ENCODE measurements at regions not wholly inside any gene's neighbourhood (a gene's known extent, or its start where the extent isn't known, plus 50 kb on each side); places are given as distances from the start of the nearest gene placed in this dataset.

- no peak for DNase-seq (ENCODE audit: low spot score in 2 of 2)
- H3K4me3 ChIP-seq: no peak overlapping the region
- H3K27me3 ChIP-seq: no peaks in the 10 kb centered on the region
- H3K9me3 ChIP-seq: no peaks in the 10 kb centered on the region
- no peaks in the 10 kb centered on the region for H3K4me1 ChIP-seq
- WGBS: 61% methylated on average over 1 of the region's 1 CpG
- no peak overlapping the region for H3K27ac ChIP-seq
- H3K36me3 ChIP-seq: no peaks in the 10 kb centered on the region
- TF ChIP-seq POLR2AphosphoS5 (IDR thresholded peaks at IDR 0.05) (no peak), CTCF (IDR thresholded peaks at IDR 0.05) (no peak), EP300 (IDR thresholded peaks at IDR 0.05) (no peak), POLR2A (IDR thresholded peaks at IDR 0.05) (no peak)
These were observed 232.1 kb upstream of the GOLIM4 start for GRCh38 chr3:168327856-168328255.

- Histone ChIP-seq H3K9me3 (no peaks in the 10 kb centered on the region), H3K27me3 (no peaks in the 10 kb centered on the region), H3K4me3 (no peak overlapping the region), H3K4me1 (no peaks in the 10 kb centered on the region), H3K27ac (no peak overlapping the region), H3K36me3 (no peaks in the 10 kb centered on the region)
- TF ChIP-seq POLR2AphosphoS5 (IDR thresholded peaks at IDR 0.05) (no peak), POLR2A (IDR thresholded peaks at IDR 0.05) (no peak), CTCF (IDR thresholded peaks at IDR 0.05) (no peak), EP300 (IDR thresholded peaks at IDR 0.05) (no peak)
- no peak for DNase-seq (ENCODE audit: low spot score in 2 of 2)
These were observed 230.0 kb upstream of the GOLIM4 start for GRCh38 chr3:168325684-168326083.

GRCh38 chr3:168322941-168323340, 227.2 kb upstream of the GOLIM4 start:
- no peaks in the 10 kb centered on the region for H3K4me1 ChIP-seq
- 42% methylated on average over 4 of the region's 4 CpGs for WGBS
- H3K27me3 ChIP-seq: no peaks in the 10 kb centered on the region
- no peak overlapping the region for H3K27ac ChIP-seq
- no peaks in the 10 kb centered on the region for H3K36me3 ChIP-seq
- no peaks in the 10 kb centered on the region for H3K9me3 ChIP-seq
- no peak for TF ChIP-seq CTCF (IDR thresholded peaks at IDR 0.05)
- TF ChIP-seq POLR2A (IDR thresholded peaks at IDR 0.05): no peak
- no peak for TF ChIP-seq POLR2AphosphoS5 (IDR thresholded peaks at IDR 0.05)
- no peak for TF ChIP-seq EP300 (IDR thresholded peaks at IDR 0.05)
- no peak overlapping the region for H3K4me3 ChIP-seq
- DNase-seq (ENCODE audit: low spot score in 2 of 2): no peak

- H3K4me3 ChIP-seq: no peak overlapping the region
- no peak for TF ChIP-seq EP300 (IDR thresholded peaks at IDR 0.05)
- TF ChIP-seq POLR2AphosphoS5 (IDR thresholded peaks at IDR 0.05): no peak
- TF ChIP-seq CTCF (IDR thresholded peaks at IDR 0.05): no peak
- TF ChIP-seq POLR2A (IDR thresholded peaks at IDR 0.05): no peak
- no peaks in the 10 kb centered on the region for H3K36me3 ChIP-seq
- no peaks in the 10 kb centered on the region for H3K9me3 ChIP-seq
- no peak overlapping the region for H3K27ac ChIP-seq
- DNase-seq (ENCODE audit: low spot score in 2 of 2): no peak
- H3K4me1 ChIP-seq: no peaks in the 10 kb centered on the region
- no peaks in the 10 kb centered on the region for H3K27me3 ChIP-seq
- 84% methylated on average over 3 of the region's 3 CpGs for WGBS
These were observed 218.4 kb upstream of the GOLIM4 start for GRCh38 chr3:168314166-168314565.

GRCh38 chr3:168312984-168313383, 217.3 kb upstream of the GOLIM4 start:
- Histone ChIP-seq H3K4me3 (no peak overlapping the region), H3K9me3 (no peaks in the 10 kb centered on the region), H3K36me3 (no peaks in the 10 kb centered on the region), H3K4me1 (no peaks in the 10 kb centered on the region), H3K27me3 (no peaks in the 10 kb centered on the region), H3K27ac (no peak overlapping the region)
- TF ChIP-seq CTCF (IDR thresholded peaks at IDR 0.05): no peak
- no peak for TF ChIP-seq EP300 (IDR thresholded peaks at IDR 0.05)
- TF ChIP-seq POLR2AphosphoS5 (IDR thresholded peaks at IDR 0.05): no peak
- no peak for TF ChIP-seq POLR2A (IDR thresholded peaks at IDR 0.05)
- DNase-seq (ENCODE audit: low spot score in 2 of 2): no peak
- 75% methylated on average over 4 of the region's 4 CpGs for WGBS

Data from suprapubic skin (tissue), 4 donors.